ENCODE measurements at regions not wholly inside any gene's neighbourhood (a gene's known extent, or its start where the extent isn't known, plus 50 kb on each side); places are given as distances from the start of the nearest gene placed in this dataset.
"Not testable (repeated sequence)": the region's sequence is repeated elsewhere in the genome, so short reads cannot be mapped to it uniquely, and the experiment has no call there.

DNA sequence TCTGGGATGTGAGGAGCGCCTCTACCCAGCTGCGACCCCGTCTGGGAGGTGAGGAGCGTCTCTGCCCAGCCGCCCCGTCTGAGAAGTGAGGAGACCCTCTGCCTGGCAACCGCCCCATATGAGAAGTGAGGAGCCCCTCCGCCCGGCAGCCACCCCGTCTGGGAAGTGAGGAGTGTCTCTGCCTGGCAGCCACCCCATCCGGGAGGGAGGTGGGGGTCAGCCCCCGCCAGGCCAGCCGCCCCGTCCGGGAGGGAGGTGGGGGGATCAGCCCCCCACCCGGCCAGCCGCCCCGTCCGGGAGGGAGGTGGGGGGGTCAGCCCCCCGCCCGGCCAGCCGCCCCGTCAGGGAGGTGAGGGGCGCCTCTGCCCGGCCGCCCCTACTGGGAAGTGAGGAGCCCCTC lies 76.0 kb downstream of the FZD4 start:
- TF ChIP-seq, protein P1, sequence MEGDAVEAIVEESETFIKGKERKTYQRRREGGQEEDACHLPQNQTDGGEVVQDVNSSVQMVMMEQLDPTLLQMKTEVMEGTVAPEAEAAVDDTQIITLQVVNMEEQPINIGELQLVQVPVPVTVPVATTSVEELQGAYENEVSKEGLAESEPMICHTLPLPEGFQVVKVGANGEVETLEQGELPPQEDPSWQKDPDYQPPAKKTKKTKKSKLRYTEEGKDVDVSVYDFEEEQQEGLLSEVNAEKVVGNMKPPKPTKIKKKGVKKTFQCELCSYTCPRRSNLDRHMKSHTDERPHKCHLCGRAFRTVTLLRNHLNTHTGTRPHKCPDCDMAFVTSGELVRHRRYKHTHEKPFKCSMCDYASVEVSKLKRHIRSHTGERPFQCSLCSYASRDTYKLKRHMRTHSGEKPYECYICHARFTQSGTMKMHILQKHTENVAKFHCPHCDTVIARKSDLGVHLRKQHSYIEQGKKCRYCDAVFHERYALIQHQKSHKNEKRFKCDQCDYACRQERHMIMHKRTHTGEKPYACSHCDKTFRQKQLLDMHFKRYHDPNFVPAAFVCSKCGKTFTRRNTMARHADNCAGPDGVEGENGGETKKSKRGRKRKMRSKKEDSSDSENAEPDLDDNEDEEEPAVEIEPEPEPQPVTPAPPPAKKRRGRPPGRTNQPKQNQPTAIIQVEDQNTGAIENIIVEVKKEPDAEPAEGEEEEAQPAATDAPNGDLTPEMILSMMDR (conservative IDR thresholded peaks at IDR 0.05; ENCODE audit: low read length), result not testable (repeated sequence)
- not testable (repeated sequence) for TF ChIP-seq EZH2phosphoT487 (IDR thresholded peaks at IDR 0.05; ENCODE audit: borderline replicate concordance, low read depth, low read length)

Measured in OCI-LY7 (cell line).